A549 (cell line): ENCODE measurements at regions not wholly inside any gene's neighbourhood (a gene's known extent, or its start where the extent isn't known, plus 50 kb on each side); places are given as distances from the start of the nearest gene placed in this dataset.

Experiments
- ATAC-seq, 2 experiments: fragments of 200-7000 bp in 1 of 2; fragments of >200 bp in 1 of 2; cut with Nextera tagmentation in 1 of 2; cut with Tn5 transposase in 1 of 2; 3 replicates each; pipeline versions ENCODE4 v1.8.0 to v1.9.1; 2018 to 2020; ENCODE audit warnings: mild to moderate bottlenecking in 1 of 2, moderate library complexity in 1 of 2
- CTCF ChIA-PET: fragments of 300-600 bp; sonication (Branson Sonifier 250); formaldehyde crosslinking; extraction: SDS; loops from one replicate; lab custom pipeline; 2021; ENCODE audit warnings: antibody characterized with exemption, inconsistent platforms; lab: Yijun Ruan, JAX
- POLR2A ChIA-PET: fragments of 350-600 bp; formaldehyde crosslinking; extraction: SDS; loops from one replicate; lab custom pipeline; 2021; ENCODE audit warnings: antibody characterized with exemption, inconsistent platforms; lab: Yijun Ruan, JAX
- DNase-seq, 2 experiments: peaks; one replicate each; pipeline versions ENCODE4 v3.0.0 to v3.0.0-alpha.2; 2011 to 2016; ENCODE audit warnings: low read depth in 1 of 2, low spot score in 1 of 2
- FAIRE-seq: peaks from 2 replicates; lab custom pipeline; 2011; peaks lifted over from hg19 to GRCh38; lab: Jason Lieb, UNC
- H3K27ac ChIP-seq, 2 experiments: fragments of >200 bp; sonication (Bioruptor Twin); formaldehyde crosslinking; 3 replicates each; pipeline ENCODE4 v1.5.1; 2016 to 2017
- H3K4me1 ChIP-seq: fragments of >200 bp; sonication (Bioruptor Twin); formaldehyde crosslinking; 3 replicates; pipeline ENCODE4 v1.6.1; 2016
- H3K4me2 ChIP-seq: fragments of >200 bp; sonication (Bioruptor Twin); formaldehyde crosslinking; 3 replicates; pipeline ENCODE4 v1.6.1; 2016
- H3K4me3 ChIP-seq: fragments of >200 bp; sonication (Bioruptor Twin); formaldehyde crosslinking; 3 replicates; pipeline ENCODE4 v1.5.1; 2016
- H3K9me3 ChIP-seq: fragments of >200 bp; sonication (Bioruptor Twin); formaldehyde crosslinking; 3 replicates; pipeline ENCODE4 v1.6.1; 2016
- BCL3 ChIP-seq: fragments of >200 bp; sonication (Bioruptor Twin); formaldehyde crosslinking; IDR thresholded peaks from 3 replicates; pipeline ENCODE4 v1.6.1; 2016
- CBX2 ChIP-seq: fragments of 200-600 bp; sonication (generic); IDR thresholded peaks from 2 replicates; pipeline ENCODE4 v1.6.1; 2016; ENCODE audit warnings: low read depth, mild to moderate bottlenecking, borderline replicate concordance
- CBX8 ChIP-seq: fragments of 200-600 bp; sonication (generic); IDR thresholded peaks from 2 replicates; pipeline ENCODE4 v1.6.1; 2016
- CHD2 ChIP-seq: fragments of 150-350 bp; IDR thresholded peaks from 2 replicates; pipeline ENCODE4 v1.6.1; 2014; ENCODE audit warnings: low read length; ENCODE audit not compliant: partially characterized antibody
- EHMT2 ChIP-seq: fragments of 200-600 bp; sonication (generic); IDR thresholded peaks from 2 replicates; pipeline ENCODE4 v1.6.1; 2016; ENCODE audit warnings: antibody characterized with exemption, low read depth, mild to moderate bottlenecking, moderate library complexity
- EP300 ChIP-seq, 2 experiments: fragments of >200 bp; sonication (Bioruptor Twin); formaldehyde crosslinking; IDR thresholded peaks; 2 replicates in 1 of 2; 3 replicates in 1 of 2; pipeline ENCODE4 v1.6.1; 2016 to 2017
- ESRRA ChIP-seq: fragments of 150-350 bp; IDR thresholded peaks from 2 replicates; pipeline ENCODE4 v1.6.1; 2014; ENCODE audit warnings: mild to moderate bottlenecking, low read length, borderline replicate concordance
- FOSB ChIP-seq: fragments of 250-450 bp; sonication (Bioruptor Pico); IDR thresholded peaks from 2 replicates; pipeline ENCODE4 v1.5.0; 2020; ENCODE audit warnings: mild to moderate bottlenecking, moderate library complexity
- HES2 ChIP-seq: fragments of >200 bp; sonication (Bioruptor Twin); formaldehyde crosslinking; IDR thresholded peaks from 2 replicates; pipeline ENCODE4 v1.6.1; 2016
- JUNB ChIP-seq: fragments of >200 bp; sonication (Bioruptor Twin); formaldehyde crosslinking; IDR thresholded peaks from 2 replicates; pipeline ENCODE4 v1.6.1; 2016
- KDM5A ChIP-seq: fragments of 200-600 bp; sonication (generic); IDR thresholded peaks from 2 replicates; pipeline ENCODE4 v1.6.1; 2016; ENCODE audit warnings: antibody characterized with exemption, mild to moderate bottlenecking
- MAX ChIP-seq: IDR thresholded peaks from 2 replicates; pipeline ENCODE4 v1.6.1; 2012
- MAZ ChIP-seq: fragments of 150-350 bp; IDR thresholded peaks from 2 replicates; pipeline ENCODE4 v1.6.1; 2014; ENCODE audit warnings: antibody characterized with exemption, low read depth, low read length, borderline replicate concordance
- NFE2L2 ChIP-seq: fragments of 150-350 bp; conservative IDR thresholded peaks from 2 replicates; pipeline ENCODE4 v1.6.1; 2014; ENCODE audit warnings: low read length
- NR3C1 ChIP-seq: fragments of >200 bp; sonication (Bioruptor Twin); formaldehyde crosslinking; IDR thresholded peaks from 3 replicates; pipeline ENCODE4 v1.6.1; 2017
- PBX3 ChIP-seq: IDR thresholded peaks from 2 replicates; pipeline ENCODE4 v1.6.1; 2012
- PHF8 ChIP-seq: fragments of 200-600 bp; sonication (generic); IDR thresholded peaks from 2 replicates; pipeline ENCODE4 v1.6.1; 2016; ENCODE audit warnings: low read depth, mild to moderate bottlenecking, antibody characterized with exemption, moderate library complexity, borderline replicate concordance
- POLR2A ChIP-seq: IDR thresholded peaks from 2 replicates; pipeline ENCODE4 v1.6.1; 2012; ENCODE audit warnings: mild to moderate bottlenecking, low read length
- RAD21 ChIP-seq, 2 experiments: fragments of >200 bp in 1 of 2; sonication (Bioruptor Twin) in 1 of 2; formaldehyde crosslinking in 1 of 2; IDR thresholded peaks in 1 of 2; conservative IDR thresholded peaks in 1 of 2; 2 replicates in 1 of 2; 3 replicates in 1 of 2; pipeline ENCODE4 v1.6.1; 2012 to 2018; ENCODE audit warnings: inconsistent platforms in 1 of 2
- RARB ChIP-seq: fragments of 250-450 bp; sonication (Bioruptor Pico); IDR thresholded peaks from 2 replicates; pipeline ENCODE4 v1.8.0; 2021; ENCODE audit warnings: mild to moderate bottlenecking, moderate library complexity
- RCOR1 ChIP-seq: fragments of 150-350 bp; IDR thresholded peaks from 2 replicates; pipeline ENCODE4 v1.6.1; 2014; ENCODE audit warnings: antibody characterized with exemption, low read length, low read depth
- RNF2 ChIP-seq: fragments of 200-600 bp; sonication (generic); IDR thresholded peaks from 2 replicates; pipeline ENCODE4 v1.6.1; 2016; ENCODE audit warnings: low read depth, mild to moderate bottlenecking, antibody characterized with exemption, moderate library complexity, borderline replicate concordance
- SREBF2 ChIP-seq: fragments of 450-650 bp; IDR thresholded peaks from 2 replicates; pipeline ENCODE4 v1.6.1; 2014; ENCODE audit warnings: mild to moderate bottlenecking, moderate library complexity
- TFCP2L1 ChIP-seq: fragments of 250-450 bp; sonication (Bioruptor Pico); IDR thresholded peaks from 2 replicates; pipeline ENCODE4 v1.5.0; 2021; ENCODE audit warnings: mild to moderate bottlenecking
- ZC3H11A ChIP-seq: fragments of 450-650 bp; IDR thresholded peaks from 2 replicates; pipeline ENCODE4 v1.6.1; 2014; ENCODE audit warnings: antibody characterized with exemption, mild to moderate bottlenecking
- ZFP36 ChIP-seq: fragments of 450-650 bp; IDR thresholded peaks from 2 replicates; pipeline ENCODE4 v1.6.1; 2014; ENCODE audit warnings: borderline replicate concordance; ENCODE audit not compliant: partially characterized antibody
- ZSCAN20 ChIP-seq: fragments of 250-450 bp; sonication (Bioruptor Pico); IDR thresholded peaks from 2 replicates; pipeline ENCODE4 v1.8.0; 2022; ENCODE audit warnings: mild to moderate bottlenecking, moderate library complexity
- WGBS: methylation state at CpG from one replicate; pipeline ENCODE4 v1.1.6; 2017; ENCODE audit errors: missing lambda C conversion rate; 5-methylcytosine and 5-hydroxymethylcytosine counted together

- TF ChIP-seq FOSB (CRISPR knock-in tag) (no peak), MAZ (no peak)
These were observed 230.7 kb downstream of the TMX3 start (continued) for GRCh38 chr18:68484241-68484640.

GRCh38 chr18:68482815-68483214 lies 232.1 kb downstream of the TMX3 start:
- Histone ChIP-seq H3K4me2 (no peak overlapping the region), H3K9me3 (no peaks in the 10 kb centered on the region), H3K4me3 (no peak overlapping the region), H3K27ac (no peak overlapping the region), H3K4me1 (no peaks in the 10 kb centered on the region)
- 46% methylated on average over 3 of the region's 3 CpGs for WGBS
- no peak for TF ChIP-seq RCOR1
- no peak for TF ChIP-seq ZSCAN20 (CRISPR knock-in tag)
- no peak for TF ChIP-seq CBX8
- no peak for TF ChIP-seq EP300 (IDR thresholded peaks at IDR 0.05)
- TF ChIP-seq RARB: no peak
- TF ChIP-seq EHMT2: no peak
- TF ChIP-seq TFCP2L1 (CRISPR knock-in tag): no peak
- TF ChIP-seq ZFP36: no peak
- TF ChIP-seq PHF8: no peak
- no peak for DNase-seq
- FAIRE-seq: no peak
- ATAC-seq: no peak
- ChIA-PET POLR2A (no interaction called here), CTCF (no interaction called here)

- ChIA-PET POLR2A (no interaction called here), CTCF (interaction anchor here (0.6 kb wide), 1 partner anchor 735 kb away, joined by 3 read pairs; no protein-coding TSS in a partner anchor)
- Histone ChIP-seq H3K9me3 (no peaks in the 10 kb centered on the region), H3K27ac (no peak overlapping the region), H3K4me1 (no peaks in the 10 kb centered on the region), H3K4me3 (no peak overlapping the region), H3K4me2 (no peak overlapping the region)
- DNase-seq (no peak), FAIRE-seq (no peak), ATAC-seq (no peak)
- 10% methylated on average over 4 of the region's 4 CpGs for WGBS
- TF ChIP-seq CHD2 (no peak), JUNB (no peak), RNF2 (no peak), SREBF2 (no peak), POLR2A (no peak), EP300 (IDR thresholded peaks at IDR 0.05) (no peak), TFCP2L1 (CRISPR knock-in tag) (no peak), RCOR1 (no peak), PBX3 (no peak), CBX2 (no peak), ZC3H11A (no peak)
These were observed 234.7 kb downstream of the TMX3 start for GRCh38 chr18:68480196-68480595.

- TF ChIP-seq KDM5A (no peak), NFE2L2 (no peak), MAX (no peak), ZFP36 (no peak)
- TF ChIP-seq, all 56 proteins: peak for 0
- FAIRE-seq (no peak), DNase-seq (no peak), ATAC-seq (no peak)
- no peaks in the 10 kb centered on the region for H3K4me1 ChIP-seq
- no peak overlapping the region for H3K27ac ChIP-seq
- H3K9me3 ChIP-seq: no peaks in the 10 kb centered on the region
- ChIA-PET POLR2A (no interaction called here), CTCF (no interaction called here)
- 34% methylated on average over 2 of the region's 2 CpGs for WGBS
- no peak overlapping the region for H3K4me2 ChIP-seq
- H3K4me3 ChIP-seq: no peak overlapping the region
These were observed 236.7 kb downstream of the TMX3 start for GRCh38 chr18:68478246-68478645.

GRCh38 chr18:68475883-68476282 lies 239.0 kb downstream of the TMX3 start:
- no peak for ATAC-seq
- no peak for DNase-seq
- POLR2A ChIA-PET: no interaction called here
- H3K4me3 ChIP-seq: no peak overlapping the region
- TF ChIP-seq PBX3 (no peak), PHF8 (no peak), RAD21 (conservative IDR thresholded peaks at IDR 0.05 in 1 of 2, IDR thresholded peaks at IDR 0.05 in 1 of 2) (no peak), RARB (no peak), HES2 (no peak), CBX8 (no peak), ZFP36 (no peak), CBX2 (no peak), NR3C1 (no peak), CHD2 (no peak), BCL3 (no peak), RNF2 (no peak), ESRRA (no peak)
- H3K4me1 ChIP-seq: no peaks in the 10 kb centered on the region
- 39% methylated on average over 3 of the region's 3 CpGs for WGBS
- FAIRE-seq: no peak
- CTCF ChIA-PET: no interaction called here
- H3K9me3 ChIP-seq: no peaks in the 10 kb centered on the region
- H3K4me2 ChIP-seq: no peak overlapping the region
- no peak overlapping the region for H3K27ac ChIP-seq
